DND-41 (cell line): ENCODE measurements at regions not wholly inside any gene's neighbourhood (a gene's known extent, or its start where the extent isn't known, plus 50 kb on each side); places are given as distances from the start of the nearest gene placed in this dataset.

Experiments
- ATAC-seq: fragments of 200-7000 bp; cut with Tn5 transposase; 3 replicates; pipeline ENCODE4 v1.9.1; 2021; ENCODE audit warnings: low read depth; ENCODE audit not compliant: insufficient read depth
- DNase-seq: peaks from one replicate; pipeline ENCODE4 v3.0.0-alpha.2; 2020
- H2AFZ ChIP-seq: 2 replicates; pipeline ENCODE4 v1.6.0; 2012; ENCODE audit warnings: low read depth, low read length
- H3K27ac ChIP-seq: 2 replicates; pipeline ENCODE4 v1.5.1; 2012; ENCODE audit warnings: low read length, inconsistent platforms
- H3K27me3 ChIP-seq: fragments of 200-600 bp; sonication (generic); 2 replicates; pipeline ENCODE4 v1.6.0; 2012; ENCODE audit warnings: low read length, mild to moderate bottlenecking, inconsistent platforms; ENCODE audit not compliant: insufficient read depth, poor library complexity
- H3K36me3 ChIP-seq: 2 replicates; pipeline ENCODE4 v1.5.1; 2012; ENCODE audit warnings: low read length, inconsistent platforms; ENCODE audit not compliant: insufficient read depth
- H3K4me1 ChIP-seq: 2 replicates; pipeline ENCODE4 v1.5.1; 2012; ENCODE audit warnings: mild to moderate bottlenecking, low read length; ENCODE audit not compliant: insufficient read depth
- H3K4me2 ChIP-seq: 2 replicates; pipeline ENCODE4 v1.6.0; 2012; ENCODE audit warnings: mild to moderate bottlenecking, moderate library complexity, low read length, inconsistent platforms; ENCODE audit not compliant: insufficient read depth
- H3K4me3 ChIP-seq, 2 experiments: fragments of 200-600 bp in 1 of 2; shearing (Covaris generic) in 1 of 2; 2 replicates each; pipeline ENCODE4 v1.5.1; 2012 to 2016; ENCODE audit warnings: inconsistent platforms in 2 of 2, low read length in 2 of 2, mild to moderate bottlenecking in 2 of 2, low read depth in 1 of 2, moderate library complexity in 1 of 2
- H3K79me2 ChIP-seq: 2 replicates; pipeline ENCODE4 v1.6.0; 2012; ENCODE audit warnings: low read length, inconsistent platforms; ENCODE audit not compliant: insufficient read depth
- H3K9ac ChIP-seq: 2 replicates; pipeline ENCODE4 v1.6.0; 2012; ENCODE audit warnings: low read depth, mild to moderate bottlenecking, inconsistent platforms, low read length, moderate library complexity
- H3K9me3 ChIP-seq: 2 replicates; pipeline ENCODE4 v1.5.1; 2012; ENCODE audit warnings: low read length, moderate library complexity, mild to moderate bottlenecking, inconsistent platforms; ENCODE audit not compliant: insufficient read depth, severe bottlenecking
- H4K20me1 ChIP-seq: 2 replicates; pipeline ENCODE4 v1.6.0; 2012; ENCODE audit warnings: low read length; ENCODE audit not compliant: insufficient read depth
- EZH2 ChIP-seq: IDR thresholded peaks from 3 replicates; pipeline ENCODE4 v1.6.1; 2012; ENCODE audit warnings: borderline replicate concordance, low read depth, mild to moderate bottlenecking, moderate library complexity, low read length, inconsistent platforms; ENCODE audit not compliant: severe bottlenecking
- TF ChIP-seq, protein P1 (sequence below): IDR thresholded peaks from 2 replicates; pipeline ENCODE4 v1.5.1; 2012; ENCODE audit warnings: borderline replicate concordance, low read length, moderate library complexity, mild to moderate bottlenecking; ENCODE audit not compliant: poor library complexity, severe bottlenecking; ENCODE audit errors: extremely low read depth

DNA sequence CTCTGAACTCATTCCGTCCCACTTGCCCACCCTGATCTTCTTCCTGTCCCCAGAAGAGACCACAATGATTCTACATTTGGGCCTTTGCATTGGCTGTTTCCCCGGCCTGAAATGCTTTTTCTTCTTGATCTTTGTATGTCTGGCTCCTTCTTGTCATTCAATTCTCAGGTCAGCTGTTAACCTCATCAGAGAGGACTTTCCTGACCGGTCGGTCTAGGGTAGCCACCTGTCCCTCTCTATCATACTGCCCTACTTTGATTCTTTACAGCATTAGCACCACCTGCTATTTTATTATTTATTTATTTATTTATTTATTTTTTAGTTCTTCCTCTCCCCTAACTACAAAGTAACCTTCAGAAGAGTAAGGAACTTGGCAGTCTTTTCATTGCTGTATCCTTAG lies 84.3 kb downstream of the DYRK2 start:
- H3K79me2 ChIP-seq = no peaks in the 10 kb centered on the region
- DNase-seq = no peak
- no peak overlapping the region for H3K27ac ChIP-seq
- H3K27me3 ChIP-seq = no peaks in the 10 kb centered on the region
- no peaks in the 10 kb centered on the region for H3K36me3 ChIP-seq
- no peak overlapping the region for H3K4me2 ChIP-seq
- H3K9ac ChIP-seq = no peak overlapping the region
- no peaks in the 10 kb centered on the region for H4K20me1 ChIP-seq
- H3K4me3 ChIP-seq = no peak overlapping the region
- peaks cover 1% of the 10 kb centered on the region; the same call in 1 of the 2 replicates for H3K4me1 ChIP-seq
- no peak for ATAC-seq
- no peaks in the 10 kb centered on the region for H3K9me3 ChIP-seq
- TF ChIP-seq EZH2 = no peak
- TF ChIP-seq, protein P1, sequence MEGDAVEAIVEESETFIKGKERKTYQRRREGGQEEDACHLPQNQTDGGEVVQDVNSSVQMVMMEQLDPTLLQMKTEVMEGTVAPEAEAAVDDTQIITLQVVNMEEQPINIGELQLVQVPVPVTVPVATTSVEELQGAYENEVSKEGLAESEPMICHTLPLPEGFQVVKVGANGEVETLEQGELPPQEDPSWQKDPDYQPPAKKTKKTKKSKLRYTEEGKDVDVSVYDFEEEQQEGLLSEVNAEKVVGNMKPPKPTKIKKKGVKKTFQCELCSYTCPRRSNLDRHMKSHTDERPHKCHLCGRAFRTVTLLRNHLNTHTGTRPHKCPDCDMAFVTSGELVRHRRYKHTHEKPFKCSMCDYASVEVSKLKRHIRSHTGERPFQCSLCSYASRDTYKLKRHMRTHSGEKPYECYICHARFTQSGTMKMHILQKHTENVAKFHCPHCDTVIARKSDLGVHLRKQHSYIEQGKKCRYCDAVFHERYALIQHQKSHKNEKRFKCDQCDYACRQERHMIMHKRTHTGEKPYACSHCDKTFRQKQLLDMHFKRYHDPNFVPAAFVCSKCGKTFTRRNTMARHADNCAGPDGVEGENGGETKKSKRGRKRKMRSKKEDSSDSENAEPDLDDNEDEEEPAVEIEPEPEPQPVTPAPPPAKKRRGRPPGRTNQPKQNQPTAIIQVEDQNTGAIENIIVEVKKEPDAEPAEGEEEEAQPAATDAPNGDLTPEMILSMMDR = no peak
- H2AFZ ChIP-seq = no peak overlapping the region

DNA sequence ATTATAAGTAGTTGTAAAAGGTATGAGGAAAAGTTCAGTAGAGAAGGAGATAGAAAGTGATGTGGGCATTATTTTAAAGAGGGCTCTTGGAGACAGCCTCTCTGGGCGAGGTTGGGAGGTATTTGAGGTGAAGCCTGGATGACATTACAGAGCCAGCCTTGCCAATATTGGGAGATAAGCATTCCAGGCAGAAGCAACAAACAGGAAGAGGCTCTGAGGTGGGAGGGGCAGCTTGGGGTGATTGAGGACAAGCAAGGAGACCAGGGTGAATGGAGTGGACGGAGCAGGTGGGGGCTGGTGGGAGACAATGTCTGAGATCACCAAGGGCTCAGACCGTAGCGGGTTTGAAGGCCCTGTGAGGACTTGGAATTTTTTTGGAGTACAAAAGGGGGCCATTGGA lies 87.3 kb downstream of the DYRK2 start:
- no peak overlapping the region for H3K9ac ChIP-seq
- no peaks in the 10 kb centered on the region for H3K9me3 ChIP-seq
- no peaks in the 10 kb centered on the region for H3K27me3 ChIP-seq
- no peak for ATAC-seq
- no peaks in the 10 kb centered on the region for H3K79me2 ChIP-seq
- TF ChIP-seq, protein P1 = no peak
- no peak for TF ChIP-seq EZH2
- no peak overlapping the region for H3K4me2 ChIP-seq
- no peaks in the 10 kb centered on the region for H3K36me3 ChIP-seq
- no peak overlapping the region for H3K27ac ChIP-seq
- no peak overlapping the region for H2AFZ ChIP-seq
- H3K4me3 ChIP-seq = no peak overlapping the region
- no peaks in the 10 kb centered on the region for H3K4me1 ChIP-seq
- no peaks in the 10 kb centered on the region for H4K20me1 ChIP-seq
- no peak for DNase-seq

DNA sequence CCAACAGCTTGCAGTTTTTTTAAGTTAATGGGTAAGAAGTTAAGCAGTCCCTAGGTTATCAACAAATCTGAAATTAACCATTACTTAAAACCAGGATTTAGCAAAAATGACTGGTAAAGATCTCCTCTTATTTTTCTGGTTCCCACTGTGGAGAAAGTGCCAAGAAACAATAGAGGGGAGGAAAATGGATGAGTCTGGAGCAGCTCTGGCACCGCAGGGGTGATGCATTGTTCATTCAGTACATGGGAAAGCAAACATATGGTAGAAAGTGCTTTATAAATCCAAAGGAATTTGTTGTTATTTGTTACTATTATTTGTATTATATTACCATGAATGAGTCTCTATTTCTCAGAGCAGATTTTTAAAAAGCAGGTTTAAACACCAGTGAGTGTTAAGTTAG lies 92.2 kb downstream of the DYRK2 start:
- Histone ChIP-seq H3K27ac (no peak overlapping the region), H3K27me3 (no peaks in the 10 kb centered on the region), H3K4me3 (no peak overlapping the region), H3K9me3 (no peaks in the 10 kb centered on the region), H3K9ac (no peak overlapping the region), H3K4me1 (no peaks in the 10 kb centered on the region), H2AFZ (no peak overlapping the region), H3K36me3 (no peaks in the 10 kb centered on the region), H3K79me2 (no peaks in the 10 kb centered on the region), H4K20me1 (no peaks in the 10 kb centered on the region), H3K4me2 (no peak overlapping the region)
- ATAC-seq = no peak
- no peak for DNase-seq
- TF ChIP-seq, protein P1 = no peak
- no peak for TF ChIP-seq EZH2

DNA sequence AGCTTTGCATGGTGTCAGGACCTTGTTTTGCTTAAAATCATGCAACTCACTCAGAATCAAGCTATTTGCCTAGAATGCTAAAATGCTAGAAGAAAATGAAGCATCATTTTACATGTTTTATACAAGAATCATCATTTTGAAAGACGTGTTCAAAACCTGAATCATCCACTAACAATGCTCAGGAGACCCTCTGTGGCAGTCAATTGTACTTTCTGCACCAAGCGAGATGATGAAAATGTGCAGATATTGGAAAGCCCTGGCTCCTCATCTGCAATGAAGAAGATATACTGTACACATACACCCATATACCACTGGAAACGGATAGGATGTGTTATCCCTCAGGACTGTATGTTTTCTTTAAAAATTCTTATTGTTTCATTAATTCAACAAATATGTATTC lies 92.7 kb downstream of the DYRK2 start:
- Histone ChIP-seq H3K9ac (no peak overlapping the region), H3K4me3 (no peak overlapping the region), H3K27ac (no peak overlapping the region), H4K20me1 (no peaks in the 10 kb centered on the region), H3K4me2 (no peak overlapping the region), H3K9me3 (no peaks in the 10 kb centered on the region), H3K36me3 (no peaks in the 10 kb centered on the region), H3K27me3 (no peaks in the 10 kb centered on the region), H2AFZ (no peak overlapping the region), H3K79me2 (no peaks in the 10 kb centered on the region), H3K4me1 (no peaks in the 10 kb centered on the region)
- TF ChIP-seq EZH2 = no peak
- TF ChIP-seq, protein P1 = no peak
- ATAC-seq (no peak), DNase-seq (no peak)
